Tibial nerve (tissue), 4 donors: ENCODE measurements at regions not wholly inside any gene's neighbourhood (a gene's known extent, or its start where the extent isn't known, plus 50 kb on each side); places are given as distances from the start of the nearest gene placed in this dataset.

Experiments used
- EP300 ChIP-seq, 2 donors: sonication (generic); formaldehyde crosslinking; IDR thresholded peaks; one replicate each; pipeline ENCODE4 v1.6.1; 2017; ENCODE audit warnings: antibody characterized with exemption in 2 of 2, mild to moderate bottlenecking in 1 of 2
- POLR2A ChIP-seq, 2 donors: fragments of 450-650 bp; IDR thresholded peaks; one replicate each; pipeline ENCODE4 v1.6.1; 2017; ENCODE audit warnings: antibody characterized with exemption in 2 of 2, mild to moderate bottlenecking in 2 of 2, moderate library complexity in 2 of 2
- TF ChIP-seq, protein P1 (sequence below), 5 experiments: fragments of 200-600 bp in 3 of 5; fragments of 450-650 bp in 2 of 5; sonication (generic) in 3 of 5; IDR thresholded peaks; one replicate each; pipeline ENCODE4 v1.5.1; 2016 to 2019; ENCODE audit warnings: antibody characterized with exemption in 5 of 5, mild to moderate bottlenecking in 3 of 5, moderate library complexity in 2 of 5

DNA sequence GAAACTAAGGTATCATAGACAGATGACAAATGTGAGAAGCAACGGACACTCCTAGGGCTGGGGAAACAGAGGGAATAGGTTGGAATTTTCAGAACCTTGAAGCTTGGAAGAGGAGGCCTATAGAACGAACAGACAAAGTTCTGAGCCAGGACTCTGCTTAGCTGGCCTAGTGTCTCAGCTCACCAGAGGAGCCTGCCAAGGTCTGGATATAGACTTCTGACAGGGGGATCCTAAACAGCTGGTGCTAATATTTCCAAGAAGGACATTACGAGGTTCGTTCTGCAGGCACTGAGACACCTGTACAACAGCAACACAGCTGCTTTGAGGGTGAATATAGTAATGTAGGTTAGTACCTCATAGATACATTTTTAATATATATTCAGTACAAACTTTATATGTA lies 266.3 kb downstream of the CHL1 start:
- TF ChIP-seq, protein P1, sequence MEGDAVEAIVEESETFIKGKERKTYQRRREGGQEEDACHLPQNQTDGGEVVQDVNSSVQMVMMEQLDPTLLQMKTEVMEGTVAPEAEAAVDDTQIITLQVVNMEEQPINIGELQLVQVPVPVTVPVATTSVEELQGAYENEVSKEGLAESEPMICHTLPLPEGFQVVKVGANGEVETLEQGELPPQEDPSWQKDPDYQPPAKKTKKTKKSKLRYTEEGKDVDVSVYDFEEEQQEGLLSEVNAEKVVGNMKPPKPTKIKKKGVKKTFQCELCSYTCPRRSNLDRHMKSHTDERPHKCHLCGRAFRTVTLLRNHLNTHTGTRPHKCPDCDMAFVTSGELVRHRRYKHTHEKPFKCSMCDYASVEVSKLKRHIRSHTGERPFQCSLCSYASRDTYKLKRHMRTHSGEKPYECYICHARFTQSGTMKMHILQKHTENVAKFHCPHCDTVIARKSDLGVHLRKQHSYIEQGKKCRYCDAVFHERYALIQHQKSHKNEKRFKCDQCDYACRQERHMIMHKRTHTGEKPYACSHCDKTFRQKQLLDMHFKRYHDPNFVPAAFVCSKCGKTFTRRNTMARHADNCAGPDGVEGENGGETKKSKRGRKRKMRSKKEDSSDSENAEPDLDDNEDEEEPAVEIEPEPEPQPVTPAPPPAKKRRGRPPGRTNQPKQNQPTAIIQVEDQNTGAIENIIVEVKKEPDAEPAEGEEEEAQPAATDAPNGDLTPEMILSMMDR (IDR thresholded peaks at IDR 0.05) = no peak
- TF ChIP-seq POLR2A (IDR thresholded peaks at IDR 0.05) = no peak
- TF ChIP-seq EP300 (IDR thresholded peaks at IDR 0.05) = no peak
